Subcutaneous abdominal adipose tissue (tissue), 5 donors: ENCODE measurements at regions not wholly inside any gene's neighbourhood (a gene's known extent, or its start where the extent isn't known, plus 50 kb on each side); places are given as distances from the start of the nearest gene placed in this dataset.

Experiments used
- H3K27ac ChIP-seq: one replicate; pipeline ENCODE4 v1.7.0; 2013; ENCODE audit warnings: low read depth, mild to moderate bottlenecking, inconsistent platforms, low read length, moderate library complexity
- H3K27me3 ChIP-seq, 5 donors: one replicate each; pipeline ENCODE4 v1.7.0; 2013; ENCODE audit warnings: low read length in 5 of 5, inconsistent platforms in 1 of 5; ENCODE audit not compliant: control insufficient read depth in 5 of 5, insufficient read depth in 4 of 5
- H3K36me3 ChIP-seq, 5 donors: one replicate each; pipeline ENCODE4 v1.7.0; 2013; ENCODE audit warnings: low read length in 5 of 5; ENCODE audit not compliant: control insufficient read depth in 5 of 5, insufficient read depth in 5 of 5
- H3K4me1 ChIP-seq, 5 donors: one replicate each; pipeline ENCODE4 v1.7.0; 2013; ENCODE audit warnings: low read length in 5 of 5, mild to moderate bottlenecking in 3 of 5, moderate library complexity in 1 of 5; ENCODE audit not compliant: control insufficient read depth in 5 of 5, insufficient read depth in 5 of 5
- H3K4me3 ChIP-seq, 5 donors: one replicate each; pipeline ENCODE4 v1.7.0; 2013; ENCODE audit warnings: low read length in 5 of 5, low read depth in 1 of 5
- H3K9ac ChIP-seq, 5 donors: one replicate each; pipeline ENCODE4 v1.7.0; 2013; ENCODE audit warnings: low read length in 5 of 5, mild to moderate bottlenecking in 4 of 5, moderate library complexity in 3 of 5
- H3K9me3 ChIP-seq, 5 donors: one replicate each; pipeline ENCODE4 v1.7.0; 2013; ENCODE audit warnings: low read length in 5 of 5; ENCODE audit not compliant: control insufficient read depth in 5 of 5
- donor health status: healthy.
- donor health status: healthy.
- donor health status: healthy.
- donor health status: healthy.
- donor health status: healthy.

DNA sequence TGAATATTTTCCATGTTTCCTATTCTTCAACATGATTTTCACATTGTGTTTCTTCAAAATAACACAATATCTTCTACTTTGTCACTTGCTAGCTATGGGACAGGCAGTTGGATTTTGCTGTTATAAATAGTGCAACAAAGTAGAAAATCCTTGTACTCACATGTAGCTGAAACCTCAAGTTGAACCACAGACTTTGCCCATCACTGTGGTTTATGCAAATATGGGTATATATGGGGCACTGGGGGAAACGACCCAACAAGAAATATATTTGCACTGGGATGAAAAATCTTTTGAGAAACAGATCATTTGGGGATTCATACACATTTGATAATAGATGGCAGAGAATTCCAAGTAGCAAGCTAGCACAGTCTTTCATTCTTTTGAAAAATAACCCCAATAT lies 486.3 kb upstream of the MAP2 start:
- Histone ChIP-seq H3K27me3 (no peaks in the 10 kb centered on the region), H3K36me3 (no peaks in the 10 kb centered on the region), H3K4me1 (no peaks in the 10 kb centered on the region), H3K9me3 (no peaks in the 10 kb centered on the region), H3K9ac (no peak overlapping the region), H3K4me3 (no peak overlapping the region), H3K27ac (no peak overlapping the region)

DNA sequence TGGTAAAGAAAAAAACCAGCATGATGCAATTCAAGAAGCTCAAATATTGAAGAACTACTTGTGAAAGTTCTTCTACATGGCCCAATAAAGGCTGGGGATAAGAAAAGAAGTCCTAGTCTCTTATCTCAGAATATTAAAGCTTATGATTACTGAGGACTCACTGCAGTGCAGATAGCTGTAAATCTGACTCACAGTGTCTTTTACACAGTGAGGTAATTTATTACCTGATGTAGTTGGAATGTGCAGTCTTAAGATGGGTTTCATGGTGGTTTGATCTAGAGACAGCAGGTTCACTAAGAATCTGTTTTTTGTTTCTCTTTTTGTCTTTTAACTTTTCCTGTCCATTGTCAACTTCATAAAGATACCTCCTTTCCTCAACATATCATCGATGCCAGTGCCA lies 484.0 kb upstream of the MAP2 start:
- no peak overlapping the region for H3K4me3 ChIP-seq
- no peak overlapping the region for H3K27ac ChIP-seq
- H3K9ac ChIP-seq, result no peak overlapping the region
- no peaks in the 10 kb centered on the region for H3K4me1 ChIP-seq
- H3K9me3 ChIP-seq, result no peaks in the 10 kb centered on the region
- no peaks in the 10 kb centered on the region for H3K27me3 ChIP-seq
- no peaks in the 10 kb centered on the region for H3K36me3 ChIP-seq

DNA sequence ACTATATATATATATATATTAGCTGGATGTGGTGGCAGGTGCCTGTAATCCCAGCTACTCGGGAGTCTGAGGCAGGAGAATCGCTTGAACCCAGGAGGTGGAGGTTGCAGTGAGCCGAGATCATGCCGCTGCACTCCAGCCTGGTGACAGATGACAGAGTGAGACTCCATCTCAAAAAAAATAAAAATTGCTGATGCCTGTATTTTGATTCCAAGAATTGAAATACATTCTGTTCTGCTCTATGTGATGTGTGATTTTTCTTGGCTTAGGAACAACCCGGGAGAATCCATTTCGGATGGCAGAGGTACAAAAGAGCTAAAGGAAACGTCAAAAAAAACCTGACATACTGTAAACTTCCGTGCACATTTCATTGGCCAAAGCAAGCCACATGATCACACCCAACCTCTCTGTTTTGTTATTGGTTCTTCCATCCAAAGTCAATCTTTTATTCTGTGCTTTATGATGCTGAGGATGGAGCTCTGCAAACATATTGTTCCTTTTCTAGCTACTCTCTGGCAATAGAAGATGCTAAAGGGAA lies 478.1 kb upstream of the MAP2 start:
- Histone ChIP-seq H3K9me3 (no peaks in the 10 kb centered on the region), H3K4me1 (no peaks in the 10 kb centered on the region), H3K9ac (no peak overlapping the region), H3K27ac (no peak overlapping the region), H3K4me3 (no peak overlapping the region), H3K27me3 (no peaks in the 10 kb centered on the region), H3K36me3 (no peaks in the 10 kb centered on the region)

DNA sequence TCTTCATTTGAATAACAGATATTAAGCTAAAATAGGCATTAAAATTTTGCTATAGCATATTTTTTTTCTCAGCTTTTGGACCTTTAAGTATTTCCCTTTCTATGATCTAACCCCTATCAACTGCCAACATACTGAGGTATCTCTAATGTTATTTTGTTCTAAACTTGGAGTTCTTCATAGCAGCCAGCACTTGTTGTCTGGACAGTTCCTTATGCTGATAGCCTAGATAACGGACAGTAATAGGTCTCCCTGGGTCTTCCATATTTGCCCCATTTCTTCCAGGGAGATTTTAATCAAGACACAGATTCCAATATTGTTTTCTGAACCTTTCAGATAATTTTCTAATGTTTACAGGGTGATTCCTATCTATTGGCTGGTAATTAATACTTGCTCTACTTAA lies 475.8 kb upstream of the MAP2 start:
- Histone ChIP-seq H3K9ac (no peak overlapping the region), H3K4me1 (no peaks in the 10 kb centered on the region), H3K36me3 (no peaks in the 10 kb centered on the region), H3K4me3 (no peak overlapping the region), H3K27ac (no peak overlapping the region), H3K9me3 (no peaks in the 10 kb centered on the region), H3K27me3 (no peaks in the 10 kb centered on the region)

DNA sequence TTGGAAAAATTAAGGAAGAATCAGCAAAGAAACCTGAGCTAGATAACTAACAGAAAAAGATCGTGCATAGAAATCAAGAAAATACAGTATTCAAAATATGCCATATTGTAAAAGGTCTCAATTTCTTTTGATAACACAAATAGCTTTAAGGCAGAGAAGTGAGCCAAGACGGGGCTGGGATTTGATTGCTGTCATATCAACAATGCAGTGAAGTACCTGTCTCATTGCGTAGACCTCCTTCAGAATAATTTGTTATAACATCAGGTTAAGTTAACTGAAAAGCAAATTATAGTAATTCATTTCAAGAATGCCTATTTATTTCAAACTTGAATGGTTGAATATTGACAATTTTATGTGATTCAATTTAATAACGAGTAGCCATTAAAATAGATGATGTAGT lies 453.8 kb upstream of the MAP2 start:
- Histone ChIP-seq H3K4me3 (no peak overlapping the region), H3K4me1 (no peaks in the 10 kb centered on the region), H3K36me3 (no peaks in the 10 kb centered on the region), H3K27ac (no peak overlapping the region), H3K9me3 (peaks cover 3 to 7% (median 6%) of the 10 kb centered on the region in 5 donors), H3K27me3 (no peaks in the 10 kb centered on the region), H3K9ac (no peak overlapping the region)

DNA sequence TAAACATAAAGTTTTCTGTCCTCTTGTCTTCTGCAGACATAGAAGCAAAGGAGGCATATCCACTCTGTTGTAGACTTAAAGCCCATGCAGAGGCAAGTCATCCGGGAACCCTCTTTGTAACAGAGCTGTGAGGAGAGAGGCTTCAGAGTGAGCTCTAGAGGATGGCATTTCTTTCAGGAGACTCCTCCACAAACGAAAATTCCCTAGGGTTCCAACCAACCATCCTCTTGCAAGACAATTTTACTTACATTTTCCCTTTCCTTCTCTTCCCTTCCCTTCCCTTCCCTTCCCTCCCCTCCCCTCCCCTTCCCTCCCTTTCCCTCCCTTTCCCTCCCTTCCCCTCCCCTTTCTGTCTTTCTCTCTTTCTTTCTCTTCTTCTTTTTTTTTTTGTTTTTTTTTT lies 446.3 kb upstream of the MAP2 start:
- H3K4me3 ChIP-seq, result no peak overlapping the region
- H3K27ac ChIP-seq, result no peak overlapping the region
- no peaks in the 10 kb centered on the region for H3K27me3 ChIP-seq
- H3K9ac ChIP-seq, result no peak overlapping the region
- no peaks in the 10 kb centered on the region for H3K4me1 ChIP-seq
- H3K9me3 ChIP-seq, result no peaks in the 10 kb centered on the region
- H3K36me3 ChIP-seq, result no peaks in the 10 kb centered on the region

DNA sequence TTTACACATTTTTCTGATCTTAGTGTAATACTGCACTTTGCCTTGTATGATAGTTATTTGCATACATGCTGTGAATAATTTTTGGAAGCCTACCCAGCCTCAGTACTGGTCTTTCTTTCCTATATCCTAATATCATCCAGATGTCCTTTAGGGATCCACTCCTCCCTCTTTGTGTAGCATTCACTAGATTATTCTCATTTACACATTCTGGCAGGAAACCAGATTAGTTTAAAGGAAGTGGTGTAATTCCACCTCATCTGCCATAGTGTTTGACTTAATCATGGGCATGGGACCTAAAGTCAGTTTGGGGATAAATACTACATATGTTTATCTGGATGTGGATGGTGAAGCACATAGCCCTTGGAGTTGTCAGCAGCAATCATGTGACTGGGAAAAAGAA lies 444.9 kb upstream of the MAP2 start:
- H3K27ac ChIP-seq, result no peak overlapping the region
- H3K9me3 ChIP-seq, result no peaks in the 10 kb centered on the region
- no peaks in the 10 kb centered on the region for H3K27me3 ChIP-seq
- no peaks in the 10 kb centered on the region for H3K36me3 ChIP-seq
- no peak overlapping the region for H3K9ac ChIP-seq
- no peaks in the 10 kb centered on the region for H3K4me1 ChIP-seq
- no peak overlapping the region for H3K4me3 ChIP-seq

DNA sequence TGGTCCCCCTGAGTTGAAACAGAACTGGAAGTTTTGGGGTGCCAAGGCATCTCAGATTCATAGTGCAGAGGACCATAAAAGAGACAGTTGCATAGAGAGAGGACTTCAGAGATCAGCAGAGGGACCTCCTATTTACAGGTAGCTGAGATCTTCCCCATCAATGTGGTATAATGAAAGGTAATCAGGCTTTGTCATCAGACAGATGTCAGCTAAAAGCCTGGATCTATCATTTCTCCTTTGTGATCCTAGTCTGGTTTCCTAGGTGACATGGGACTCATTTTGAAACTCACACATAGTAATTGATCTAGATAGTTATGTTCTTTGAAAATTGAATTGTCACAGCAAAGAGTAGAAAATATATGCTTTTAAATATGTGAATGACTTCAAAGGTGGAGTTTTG lies 443.5 kb upstream of the MAP2 start:
- Histone ChIP-seq H3K4me3 (no peak overlapping the region), H3K9me3 (no peaks in the 10 kb centered on the region), H3K36me3 (no peaks in the 10 kb centered on the region), H3K27me3 (no peaks in the 10 kb centered on the region), H3K27ac (no peak overlapping the region), H3K4me1 (peaks cover 0 to 4% (median 0%) of the 10 kb centered on the region in 5 donors), H3K9ac (no peak overlapping the region)

DNA sequence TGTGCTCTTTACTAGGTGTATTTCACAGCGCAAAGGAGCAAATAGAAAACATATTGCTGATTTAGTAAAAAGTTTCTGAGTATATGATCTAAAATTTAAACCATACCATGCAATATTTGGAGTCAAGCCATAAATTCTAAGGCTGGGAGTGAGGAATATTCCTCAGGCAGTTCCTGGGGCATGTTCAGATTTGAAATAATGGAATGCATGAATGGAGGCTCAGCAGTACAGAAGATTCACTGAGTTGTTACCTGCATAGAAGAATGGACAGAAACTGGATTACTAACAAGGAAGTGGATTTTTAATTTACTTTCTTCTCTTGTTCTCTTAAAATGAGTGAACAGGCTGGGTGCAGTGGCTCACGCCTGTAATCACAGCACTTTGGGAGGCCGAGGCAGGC lies 441.0 kb upstream of the MAP2 start:
- no peaks in the 10 kb centered on the region for H3K27me3 ChIP-seq
- H3K36me3 ChIP-seq, result no peaks in the 10 kb centered on the region
- H3K4me1 ChIP-seq, result peaks cover 0 to 4% (median 0%) of the 10 kb centered on the region in 5 donors
- H3K9me3 ChIP-seq, result no peaks in the 10 kb centered on the region
- no peak overlapping the region for H3K27ac ChIP-seq
- H3K4me3 ChIP-seq, result no peak overlapping the region
- no peak overlapping the region for H3K9ac ChIP-seq

DNA sequence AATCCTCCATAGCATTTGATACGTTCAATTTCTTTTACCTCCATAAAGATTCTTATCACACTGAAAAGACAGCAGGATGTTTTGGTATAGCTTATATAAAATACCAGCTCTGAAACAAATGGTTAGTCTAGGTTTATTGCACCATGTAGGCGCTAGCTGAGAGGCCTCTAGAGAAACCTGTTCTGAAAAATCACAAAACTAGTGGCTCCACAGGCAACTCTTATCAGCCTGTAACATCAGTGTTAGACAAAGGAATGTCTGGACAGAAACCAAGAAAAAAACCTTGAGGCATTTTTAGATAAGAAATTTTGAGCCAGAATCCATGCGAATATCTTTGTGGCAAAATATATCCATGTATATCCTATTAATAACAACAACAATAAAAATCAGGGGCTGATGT lies 440.4 kb upstream of the MAP2 start:
- H3K9me3 ChIP-seq, result no peaks in the 10 kb centered on the region
- no peak overlapping the region for H3K27ac ChIP-seq
- no peaks in the 10 kb centered on the region for H3K27me3 ChIP-seq

More for the DNA sequence above, 440.4 kb upstream of the MAP2 start:
- H3K36me3 ChIP-seq, result no peaks in the 10 kb centered on the region
- peaks cover 0 to 4% (median 0%) of the 10 kb centered on the region in 5 donors for H3K4me1 ChIP-seq
- no peak overlapping the region for H3K4me3 ChIP-seq
- no peak overlapping the region for H3K9ac ChIP-seq
